ENCODE measurements at regions not wholly inside any gene's neighbourhood (a gene's known extent, or its start where the extent isn't known, plus 50 kb on each side); places are given as distances from the start of the nearest gene placed in this dataset.

- peak in 1 of 2 donors; percentile 46 for TF ChIP-seq CTCF (conservative IDR thresholded peaks at IDR 0.05 in 1 of 2, IDR thresholded peaks at IDR 0.05 in 1 of 2; ENCODE audit: extremely low read depth in 1 of 2, insufficient read depth in 1 of 2, low read depth in 1 of 2, low read length in 2 of 2)
- TF ChIP-seq EZH2 (IDR thresholded peaks at IDR 0.05; ENCODE audit: borderline replicate concordance, low read length): no peak
Measured at GRCh38 chrX:25442499-25442898, 426.7 kb upstream of the ARX start.
